ENCODE measurements at regions not wholly inside any gene's neighbourhood (a gene's known extent, or its start where the extent isn't known, plus 50 kb on each side); places are given as distances from the start of the nearest gene placed in this dataset.

- TF ChIP-seq CTCF (IDR thresholded peaks at IDR 0.05), result no peak
- no peak for TF ChIP-seq E2F6 (IDR thresholded peaks at IDR 0.05; ENCODE audit: borderline replicate concordance, low read depth)
- TF ChIP-seq TFCP2L1 (CRISPR knock-in tag; IDR thresholded peaks at IDR 0.05), result no peak
- no peak for TF ChIP-seq SREBF2 (IDR thresholded peaks at IDR 0.05)
- no peak for TF ChIP-seq SMC3 (IDR thresholded peaks at IDR 0.05)
- TF ChIP-seq POLR2AphosphoS2 (conservative IDR thresholded peaks at IDR 0.05; ENCODE audit: low read length), result no peak
- TF ChIP-seq EP300 (IDR thresholded peaks at IDR 0.05), result no peak
- no peak for TF ChIP-seq KDM1A (IDR thresholded peaks at IDR 0.05; ENCODE audit: low read depth)
Measured at GRCh38 chr1:173344034-173344743, 132.9 kb upstream of the PRDX6 start.
